CD4-positive, alpha-beta T cell (primary cell): ENCODE measurements at regions not wholly inside any gene's neighbourhood (a gene's known extent, or its start where the extent isn't known, plus 50 kb on each side); places are given as distances from the start of the nearest gene placed in this dataset.

Experiments used
- ATAC-seq: fragments of 200-7000 bp; cut with Tn5 transposase; one replicate; pipeline ENCODE4 v1.10.0; 2022; ENCODE audit warnings: mild to moderate bottlenecking; ENCODE audit not compliant: poor library complexity
- CTCF ChIA-PET: fragments of 350-600 bp; sonication (Branson Sonifier 250); formaldehyde crosslinking; loops from one replicate; lab custom pipeline; 2021; ENCODE audit warnings: antibody characterized with exemption, inconsistent platforms; lab: Charles Lee
- POLR2A ChIA-PET: fragments of 350-600 bp; sonication (Branson Sonifier 250); formaldehyde crosslinking; loops from one replicate; lab custom pipeline; 2021; ENCODE audit warnings: antibody characterized with exemption, inconsistent platforms; lab: Charles Lee
- DNase-seq, 14 experiments: peaks; one replicate each; pipeline ENCODE4 v3.0.0-alpha.2; 2013 to 2020; ENCODE audit warnings: mixed read lengths in 2 of 14
- H3K27ac ChIP-seq, 2 donors: one replicate each; pipeline versions ENCODE4 v1.5.1 to v1.7.0; 2013; ENCODE audit warnings: low read length in 2 of 2, low read depth in 1 of 2, mild to moderate bottlenecking in 1 of 2
- H3K27me3 ChIP-seq, 2 experiments: 1 replicate in 1 of 2; 2 replicates in 1 of 2; pipeline versions ENCODE4 v1.6.1 to v1.7.0; 2013; ENCODE audit warnings: low read length in 2 of 2, control low read depth in 1 of 2, mild to moderate bottlenecking in 1 of 2, moderate library complexity in 1 of 2; ENCODE audit not compliant: insufficient read depth in 2 of 2, control insufficient read depth in 1 of 2
- H3K36me3 ChIP-seq: one replicate; pipeline ENCODE4 v1.6.1; 2013; ENCODE audit warnings: low read length, control low read depth; ENCODE audit not compliant: insufficient read depth
- H3K4me1 ChIP-seq: one replicate; pipeline ENCODE4 v1.6.1; 2013; ENCODE audit warnings: low read length, control low read depth; ENCODE audit not compliant: insufficient read depth
- H3K4me3 ChIP-seq: one replicate; pipeline ENCODE4 v1.5.1; 2013; ENCODE audit warnings: mild to moderate bottlenecking, low read length, moderate library complexity
- H3K9me3 ChIP-seq, 2 experiments: 1 replicate in 1 of 2; 2 replicates in 1 of 2; pipeline versions ENCODE4 v1.6.1 to v1.7.0; 2013; ENCODE audit warnings: low read length in 2 of 2, mild to moderate bottlenecking in 2 of 2, control low read depth in 1 of 2, moderate library complexity in 1 of 2; ENCODE audit not compliant: control insufficient read depth in 1 of 2, insufficient read depth in 1 of 2
- H3K27ac Mint-ChIP-seq: one replicate; pipeline ENCODE4 v1.8.0; 2020; ENCODE audit warnings: mixed read lengths
- H3K27me3 Mint-ChIP-seq: one replicate; pipeline ENCODE4 v1.8.0; 2021; ENCODE audit warnings: mixed read lengths
- H3K36me3 Mint-ChIP-seq: one replicate; pipeline ENCODE4 v1.8.0; 2021; ENCODE audit warnings: low read depth, mixed read lengths
- H3K4me1 Mint-ChIP-seq: one replicate; pipeline ENCODE4 v1.8.0; 2021; ENCODE audit warnings: low read depth, mixed read lengths
- H3K4me3 Mint-ChIP-seq: one replicate; pipeline ENCODE4 v1.8.0; 2020; ENCODE audit warnings: mild to moderate bottlenecking, mixed read lengths
- H3K9me3 Mint-ChIP-seq: one replicate; pipeline ENCODE4 v1.8.0; 2020; ENCODE audit warnings: mixed read lengths
- CTCF ChIP-seq: fragments of 200-600 bp; IDR thresholded peaks from one replicate; pipeline ENCODE4 v1.8.0; 2022; ENCODE audit warnings: antibody characterized with exemption, mild to moderate bottlenecking
- intact Hi-C, 2 experiments: fragments of 100-400 bp; cut with DNase I in 1 of 2; cut with micrococcal nuclease in 1 of 2; formaldehyde crosslinking; loops; one replicate each; pipeline versions ENCODE4 v1.15.1 to v1.9.0; 2023 to 2025; cut with DNase I, micrococcal nuclease

GRCh38 chr6:1047981-1048541, 263.8 kb upstream of the FOXQ1 start:
- Mint-ChIP-seq H3K27me3 (peaks cover 75% of the 10 kb centered on the region), H3K9me3 (no peaks in the 10 kb centered on the region), H3K27ac (no peak overlapping the region), H3K4me1 (no peaks in the 10 kb centered on the region), H3K4me3 (no peak overlapping the region), H3K36me3 (no peaks in the 10 kb centered on the region)
- ATAC-seq (no peak), DNase-seq (no peak)
- Histone ChIP-seq H3K4me1 (no peaks in the 10 kb centered on the region), H3K27ac (no peak overlapping the region), H3K27me3 (peaks cover 8 to 9% of the 10 kb centered on the region in 2 experiments), H3K36me3 (no peaks in the 10 kb centered on the region), H3K9me3 (peaks cover 0 to 3% of the 10 kb centered on the region in 2 experiments), H3K4me3 (no peak overlapping the region)
- intact Hi-C loops: no loop called here
- TF ChIP-seq CTCF: no peak
- CTCF ChIA-PET: no interaction called here
- POLR2A ChIA-PET: no interaction called here

GRCh38 chr6:1045239-1045638, 266.7 kb upstream of the FOXQ1 start:
- H3K27me3 Mint-ChIP-seq: peaks cover 79% of the 10 kb centered on the region
- CTCF ChIA-PET: no interaction called here
- no peak for DNase-seq

GRCh38 chr6:1044040-1044836, 267.7 kb upstream of the FOXQ1 start:
- Mint-ChIP-seq H3K27ac (no peak overlapping the region), H3K27me3 (peaks cover 75% of the 10 kb centered on the region), H3K9me3 (no peaks in the 10 kb centered on the region), H3K4me1 (no peaks in the 10 kb centered on the region), H3K36me3 (no peaks in the 10 kb centered on the region), H3K4me3 (no peak overlapping the region)
- no peak for ATAC-seq
- ChIA-PET CTCF (no interaction called here), POLR2A (no interaction called here)
- intact Hi-C loops: no loop called here
- no peak for DNase-seq
- Histone ChIP-seq H3K4me3 (no peak overlapping the region), H3K36me3 (no peaks in the 10 kb centered on the region), H3K27ac (no peak overlapping the region), H3K27me3 (peaks cover 9 to 12% of the 10 kb centered on the region in 2 experiments), H3K4me1 (no peaks in the 10 kb centered on the region), H3K9me3 (peaks cover 0 to 3% of the 10 kb centered on the region in 2 experiments)
- no peak for TF ChIP-seq CTCF

More at GRCh38 chr6:1045239-1045638, 266.7 kb upstream of the FOXQ1 start:
- Mint-ChIP-seq H3K27ac (no peak overlapping the region), H3K36me3 (no peaks in the 10 kb centered on the region), H3K4me3 (no peak overlapping the region), H3K4me1 (no peaks in the 10 kb centered on the region), H3K9me3 (no peaks in the 10 kb centered on the region)
- no peak for ATAC-seq
- Histone ChIP-seq H3K27me3 (peaks cover 9 to 12% of the 10 kb centered on the region in 2 experiments), H3K4me3 (no peak overlapping the region), H3K4me1 (no peaks in the 10 kb centered on the region), H3K36me3 (no peaks in the 10 kb centered on the region), H3K9me3 (peaks cover 0 to 3% of the 10 kb centered on the region in 2 experiments), H3K27ac (no peak overlapping the region)
- TF ChIP-seq CTCF: no peak
- POLR2A ChIA-PET: no interaction called here
- intact Hi-C loops: no loop called here
